Gastrocnemius medialis (tissue), 4 donors: ENCODE measurements at regions not wholly inside any gene's neighbourhood (a gene's known extent, or its start where the extent isn't known, plus 50 kb on each side); places are given as distances from the start of the nearest gene placed in this dataset.

Experiments
- POLR2A ChIP-seq, 2 donors: fragments of 450-650 bp; IDR thresholded peaks; one replicate each; pipeline ENCODE4 v1.6.1; 2017; ENCODE audit warnings: antibody characterized with exemption in 2 of 2, mild to moderate bottlenecking in 2 of 2, moderate library complexity in 2 of 2
- TF ChIP-seq, protein P1 (sequence below), 5 experiments: fragments of 450-650 bp in 3 of 5; fragments of 200-600 bp in 2 of 5; sonication (generic) in 2 of 5; IDR thresholded peaks in 4 of 5; conservative IDR thresholded peaks in 1 of 5; 1 replicate in 4 of 5; 2 replicates in 1 of 5; pipeline ENCODE4 v1.5.1; 2016 to 2019; ENCODE audit warnings: antibody characterized with exemption in 5 of 5, mild to moderate bottlenecking in 3 of 5, moderate library complexity in 3 of 5

DNA sequence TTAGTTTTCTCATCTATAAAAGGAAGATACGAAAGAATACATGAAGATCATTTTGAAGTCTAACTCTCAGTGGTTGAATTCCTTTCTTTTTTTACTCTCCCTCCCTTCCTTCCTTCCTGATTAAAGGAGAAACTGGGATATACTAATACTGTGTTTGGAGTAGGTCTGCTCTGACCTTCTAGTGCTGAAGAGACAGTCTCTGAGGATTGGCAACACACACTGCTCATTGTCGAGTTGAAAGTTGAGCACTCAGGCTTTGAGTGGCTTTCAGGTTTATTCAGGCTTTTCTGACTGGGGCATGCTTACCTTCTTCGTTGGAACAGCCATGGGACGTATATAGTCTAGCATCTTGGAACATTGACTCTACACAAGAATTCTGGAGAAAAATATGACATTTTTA is 86.9 kb upstream of the RPS23 start:
- TF ChIP-seq, protein P1, sequence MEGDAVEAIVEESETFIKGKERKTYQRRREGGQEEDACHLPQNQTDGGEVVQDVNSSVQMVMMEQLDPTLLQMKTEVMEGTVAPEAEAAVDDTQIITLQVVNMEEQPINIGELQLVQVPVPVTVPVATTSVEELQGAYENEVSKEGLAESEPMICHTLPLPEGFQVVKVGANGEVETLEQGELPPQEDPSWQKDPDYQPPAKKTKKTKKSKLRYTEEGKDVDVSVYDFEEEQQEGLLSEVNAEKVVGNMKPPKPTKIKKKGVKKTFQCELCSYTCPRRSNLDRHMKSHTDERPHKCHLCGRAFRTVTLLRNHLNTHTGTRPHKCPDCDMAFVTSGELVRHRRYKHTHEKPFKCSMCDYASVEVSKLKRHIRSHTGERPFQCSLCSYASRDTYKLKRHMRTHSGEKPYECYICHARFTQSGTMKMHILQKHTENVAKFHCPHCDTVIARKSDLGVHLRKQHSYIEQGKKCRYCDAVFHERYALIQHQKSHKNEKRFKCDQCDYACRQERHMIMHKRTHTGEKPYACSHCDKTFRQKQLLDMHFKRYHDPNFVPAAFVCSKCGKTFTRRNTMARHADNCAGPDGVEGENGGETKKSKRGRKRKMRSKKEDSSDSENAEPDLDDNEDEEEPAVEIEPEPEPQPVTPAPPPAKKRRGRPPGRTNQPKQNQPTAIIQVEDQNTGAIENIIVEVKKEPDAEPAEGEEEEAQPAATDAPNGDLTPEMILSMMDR (IDR thresholded peaks at IDR 0.05 in 4 of 5, conservative IDR thresholded peaks at IDR 0.05 in 1 of 5) = no peak
- no peak for TF ChIP-seq POLR2A (IDR thresholded peaks at IDR 0.05)
